K562 (cell line): ENCODE measurements at regions not wholly inside any gene's neighbourhood (a gene's known extent, or its start where the extent isn't known, plus 50 kb on each side); places are given as distances from the start of the nearest gene placed in this dataset.

ENCODE experiments used
- ATAC-seq: fragments of 200-7000 bp; cut with Tn5 transposase; 3 replicates; pipeline ENCODE4 v1.9.1; 2020; ENCODE audit warnings: moderate library complexity
- BruUV-seq: library from RNA; stranded (reverse); fragments of 400-500 nt; replicated peaks from 2 replicates; lab custom pipeline; 2021; lab: Mats Ljungman, UMichigan
- CTCF ChIA-PET: fragments of 300-600 bp; formaldehyde crosslinking; extraction: SDS; loops from one replicate; lab custom pipeline; 2021; ENCODE audit warnings: low intra/inter-chr PET ratio; lab: Yijun Ruan, JAX
- POLR2A ChIA-PET: fragments of 300-600, 350-650 bp; sonication (Branson Sonifier 250); formaldehyde crosslinking; extraction: SDS; loops from one replicate; lab custom pipeline; 2021; ENCODE audit warnings: antibody characterized with exemption, inconsistent platforms; lab: Yijun Ruan, JAX
- DNase-seq, 4 experiments: peaks; one replicate each; pipeline versions ENCODE4 v3.0.0 to v3.0.0-alpha.2; 2011 to 2018; ENCODE audit warnings: low spot score in 3 of 4, mixed read lengths in 3 of 4; ENCODE audit errors: extremely low read depth in 1 of 4
- FAIRE-seq: peaks from 2 replicates; lab custom pipeline; 2011; peaks lifted over from hg19 to GRCh38; lab: Jason Lieb, UNC
- H2AFZ ChIP-seq: 2 replicates; pipeline ENCODE4 v1.6.0; 2011; ENCODE audit warnings: low read depth, low read length, control low read depth, inconsistent platforms
- H3K27ac ChIP-seq: fragments of 200-600 bp; 3 replicates; pipeline ENCODE4 v1.8.0; 2011; ENCODE audit warnings: low read depth, mild to moderate bottlenecking, control low read depth, inconsistent platforms, low read length, moderate library complexity, mixed read lengths; ENCODE audit errors: extremely low read depth
- H3K27me3 ChIP-seq, 2 experiments: fragments of 300-600 bp in 1 of 2; 2 replicates in 1 of 2; 3 replicates in 1 of 2; pipeline versions ENCODE4 v1.6.0 to v1.8.0; 2011; ENCODE audit warnings: inconsistent platforms in 2 of 2, low read length in 2 of 2, mild to moderate bottlenecking in 1 of 2, mixed read lengths in 1 of 2, moderate library complexity in 1 of 2; ENCODE audit not compliant: control insufficient read depth in 2 of 2, insufficient read depth in 2 of 2
- H3K36me3 ChIP-seq: fragments of 300-600 bp; 3 replicates; pipeline ENCODE4 v1.8.0; 2011; ENCODE audit warnings: mild to moderate bottlenecking, low read length, inconsistent platforms; ENCODE audit not compliant: control insufficient read depth, insufficient read depth
- H3K4me1 ChIP-seq, 2 experiments: fragments of 200-600 bp in 1 of 2; replicated peaks in 1 of 2; 2 replicates in 1 of 2; 3 replicates in 1 of 2; pipeline versions ENCODE4 v1.5.1 to v1.8.0; 2011; ENCODE audit warnings: inconsistent platforms in 2 of 2, low read length in 2 of 2, mild to moderate bottlenecking in 1 of 2, mixed read lengths in 1 of 2, moderate library complexity in 1 of 2; ENCODE audit not compliant: control insufficient read depth in 2 of 2, insufficient read depth in 2 of 2
- H3K4me2 ChIP-seq: 2 replicates; pipeline ENCODE4 v1.6.1; 2011; ENCODE audit warnings: low read length, control low read depth, inconsistent platforms, mixed read lengths; ENCODE audit not compliant: insufficient read depth
- H3K4me3 ChIP-seq: fragments of 200-600 bp; sonication (generic), shearing (Covaris generic); 2 replicates; pipeline ENCODE4 v1.5.1; 2016; ENCODE audit warnings: control low read depth, inconsistent platforms
- H3K79me2 ChIP-seq: fragments of 200-600 bp; 3 replicates; pipeline ENCODE4 v1.8.0; 2011; ENCODE audit warnings: low read length, inconsistent platforms; ENCODE audit not compliant: control insufficient read depth, insufficient read depth
- H3K9ac ChIP-seq, 2 experiments: 2 replicates each; pipeline versions ENCODE4 v1.6.0 to v1.6.1; 2011; ENCODE audit warnings: low read depth in 2 of 2, low read length in 2 of 2, control low read depth in 1 of 2, inconsistent platforms in 1 of 2, mild to moderate bottlenecking in 1 of 2, mixed read lengths in 1 of 2; ENCODE audit not compliant: insufficient read depth in 1 of 2
- H3K9me1 ChIP-seq: one replicate; pipeline ENCODE4 v1.6.0; 2011; ENCODE audit warnings: inconsistent platforms, mild to moderate bottlenecking, low read length, moderate library complexity; ENCODE audit not compliant: control insufficient read depth, insufficient read depth
- H3K9me3 ChIP-seq: replicated peaks from 2 replicates; pipeline ENCODE4 v1.5.1; 2011; ENCODE audit warnings: low read depth, low read length, inconsistent platforms; ENCODE audit not compliant: control insufficient read depth, insufficient read depth
- H4K20me1 ChIP-seq: replicated peaks from 2 replicates; pipeline ENCODE4 v1.6.1; 2011; ENCODE audit warnings: low read length, inconsistent platforms, mixed read lengths; ENCODE audit not compliant: control insufficient read depth, insufficient read depth
- DIDO1 ChIP-seq: fragments of 450-650 bp; IDR thresholded peaks from 2 replicates; pipeline ENCODE4 v1.6.1; 2016; ENCODE audit warnings: low read depth, missing biosample characterization, missing genetic modification characterization
- FOXK2 ChIP-seq, 2 experiments: fragments of 450-650 bp; IDR thresholded peaks in 1 of 2; conservative IDR thresholded peaks in 1 of 2; 2 replicates each; pipeline ENCODE4 v1.6.1; 2016; ENCODE audit warnings: low read depth in 2 of 2, mild to moderate bottlenecking in 1 of 2
- GTF2E2 ChIP-seq: fragments of 200-800 bp; sonication (Bioruptor generic); IDR thresholded peaks from 2 replicates; pipeline ENCODE4 v1.6.1; 2016; ENCODE audit warnings: missing genetic modification characterization, missing compliant biosample characterization
- MEIS2 ChIP-seq: fragments of 450-650 bp; IDR thresholded peaks from 2 replicates; pipeline ENCODE4 v1.6.1; 2014; ENCODE audit warnings: mild to moderate bottlenecking; ENCODE audit not compliant: partially characterized antibody
- NELFE ChIP-seq: IDR thresholded peaks from 2 replicates; pipeline ENCODE4 v1.6.1; 2011; ENCODE audit warnings: mild to moderate bottlenecking; ENCODE audit not compliant: insufficient read depth, insufficient read length
- NRF1 ChIP-seq, 2 experiments: fragments of 450-650 bp; IDR thresholded peaks in 1 of 2; conservative IDR thresholded peaks in 1 of 2; 2 replicates each; pipeline ENCODE4 v1.6.1; 2014; ENCODE audit warnings: mild to moderate bottlenecking in 2 of 2
- POLR3A ChIP-seq: IDR thresholded peaks from 2 replicates; pipeline ENCODE4 v1.6.1; 2011; ENCODE audit warnings: borderline replicate concordance, mild to moderate bottlenecking, moderate library complexity; ENCODE audit not compliant: insufficient read length, insufficient read depth; ENCODE audit errors: extremely low read depth
- SMAD4 ChIP-seq: fragments of 250-450 bp; sonication (Bioruptor Pico); conservative IDR thresholded peaks from 2 replicates; pipeline ENCODE4 v1.8.0; 2021; ENCODE audit warnings: inconsistent platforms, mild to moderate bottlenecking, moderate library complexity
- STAT5A ChIP-seq: IDR thresholded peaks from 2 replicates; pipeline ENCODE4 v1.6.1; 2012; ENCODE audit warnings: low read length, inconsistent platforms, borderline replicate concordance
- TAF1 ChIP-seq: IDR thresholded peaks from 2 replicates; pipeline ENCODE4 v1.6.1; 2011; ENCODE audit warnings: mild to moderate bottlenecking, low read length, moderate library complexity; ENCODE audit not compliant: insufficient read depth, control insufficient read depth, severe bottlenecking; ENCODE audit errors: extremely low read depth
- ZBED1 ChIP-seq: IDR thresholded peaks from 2 replicates; pipeline ENCODE4 v1.6.1; 2014
- ZFP1 ChIP-seq: fragments of 450-650 bp; formaldehyde crosslinking; IDR thresholded peaks from 2 replicates; pipeline ENCODE4 v1.4.0; 2020; ENCODE audit warnings: mild to moderate bottlenecking, mixed read lengths
- ZNF224 ChIP-seq: sonication (generic); formaldehyde crosslinking; IDR thresholded peaks from 2 replicates; pipeline ENCODE4 v1.8.0; 2022; ENCODE audit warnings: mild to moderate bottlenecking, missing genetic modification reagents
- ZNF274 ChIP-seq: IDR thresholded peaks from 2 replicates; pipeline ENCODE4 v1.6.1; 2011; ENCODE audit warnings: low read depth, mild to moderate bottlenecking, low read length, moderate library complexity, borderline replicate concordance
- ZNF282 ChIP-seq: sonication (generic); formaldehyde crosslinking; IDR thresholded peaks from 2 replicates; pipeline ENCODE4 v1.8.1; 2023; ENCODE audit warnings: missing genetic modification reagents
- ZNF444 ChIP-seq: fragments of 250-450 bp; sonication (Bioruptor Pico); IDR thresholded peaks from 2 replicates; pipeline ENCODE4 v1.4.0; 2020; ENCODE audit warnings: mild to moderate bottlenecking, moderate library complexity
- in situ Hi-C: fragments of 300-500 bp; cut with MboI; formaldehyde crosslinking; loops from 4 replicates; pipeline ENCODE4 v1.15.0; 2018; ENCODE audit warnings: inconsistent platforms, mixed read lengths
- intact Hi-C: fragments of 100-400 bp; cut with micrococcal nuclease; formaldehyde crosslinking; loops from 2 replicates; pipeline ENCODE4 v1.14.2; 2022
- TF ChIP-seq, protein P1 (sequence below): sonication (generic); formaldehyde crosslinking; IDR thresholded peaks from 2 replicates; pipeline ENCODE4 v1.8.0; 2022; ENCODE audit warnings: mild to moderate bottlenecking, missing genetic modification reagents

GRCh38 chr7:119254742-119255141 is 1018.2 kb upstream of the KCND2 start:
- POLR2A ChIA-PET: no interaction called here
- FAIRE-seq: no peak
- no peak overlapping the region for H3K9ac ChIP-seq

More at GRCh38 chr7:119254742-119255141, 1018.2 kb upstream of the KCND2 start:
- H2AFZ ChIP-seq: no peak overlapping the region
- no peaks in the 10 kb centered on the region for H4K20me1 ChIP-seq
- no peak for ATAC-seq
- H3K79me2 ChIP-seq: no peaks in the 10 kb centered on the region
- H3K36me3 ChIP-seq: no peaks in the 10 kb centered on the region
- CTCF ChIA-PET: no interaction called here
- no peaks in the 10 kb centered on the region for H3K4me1 ChIP-seq
- H3K9me3 ChIP-seq: no peaks in the 10 kb centered on the region
- H3K27me3 ChIP-seq: no peaks in the 10 kb centered on the region
- in situ Hi-C loops (no loop called here), intact Hi-C loops (no loop called here)
- H3K27ac ChIP-seq: no peak overlapping the region
- H3K4me3 ChIP-seq: no peak overlapping the region
- no peaks in the 10 kb centered on the region for H3K9me1 ChIP-seq
- H3K4me2 ChIP-seq: no peak overlapping the region
- TF ChIP-seq ZNF444 (CRISPR knock-in tag) (no peak), TAF1 (no peak), FOXK2 (conservative IDR thresholded peaks at IDR 0.05 in 1 of 2, IDR thresholded peaks at IDR 0.05 in 1 of 2; ENCODE audit: low read depth in 2 of 2) (no peak), ZNF274 (no peak), STAT5A (no peak), ZNF282 (no peak), ZFP1 (CRISPR knock-in tag) (no peak), MEIS2 (no peak), SMAD4 (no peak), NRF1 (conservative IDR thresholded peaks at IDR 0.05 in 1 of 2, IDR thresholded peaks at IDR 0.05 in 1 of 2) (no peak), ZNF224 (CRISPR knock-in tag) (no peak), POLR3A (no peak), NELFE (no peak), DIDO1 (tag) (no peak), ZBED1 (no peak), GTF2E2 (tag) (no peak)
- TF ChIP-seq, protein P1, sequence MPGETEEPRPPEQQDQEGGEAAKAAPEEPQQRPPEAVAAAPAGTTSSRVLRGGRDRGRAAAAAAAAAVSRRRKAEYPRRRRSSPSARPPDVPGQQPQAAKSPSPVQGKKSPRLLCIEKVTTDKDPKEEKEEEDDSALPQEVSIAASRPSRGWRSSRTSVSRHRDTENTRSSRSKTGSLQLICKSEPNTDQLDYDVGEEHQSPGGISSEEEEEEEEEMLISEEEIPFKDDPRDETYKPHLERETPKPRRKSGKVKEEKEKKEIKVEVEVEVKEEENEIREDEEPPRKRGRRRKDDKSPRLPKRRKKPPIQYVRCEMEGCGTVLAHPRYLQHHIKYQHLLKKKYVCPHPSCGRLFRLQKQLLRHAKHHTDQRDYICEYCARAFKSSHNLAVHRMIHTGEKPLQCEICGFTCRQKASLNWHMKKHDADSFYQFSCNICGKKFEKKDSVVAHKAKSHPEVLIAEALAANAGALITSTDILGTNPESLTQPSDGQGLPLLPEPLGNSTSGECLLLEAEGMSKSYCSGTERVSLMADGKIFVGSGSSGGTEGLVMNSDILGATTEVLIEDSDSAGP (CRISPR knock-in tag): no peak
- BruUV-seq: no TSS peak
- no peak for DNase-seq
